Liver (tissue), 8 donors: ENCODE measurements at regions not wholly inside any gene's neighbourhood (a gene's known extent, or its start where the extent isn't known, plus 50 kb on each side); places are given as distances from the start of the nearest gene placed in this dataset.

ENCODE experiments used
- DNase-seq: peaks from one replicate; pipeline ENCODE4 v3.0.0-alpha.2; 2017; ENCODE audit warnings: low spot score
- H3K27ac ChIP-seq, 2 donors: one replicate each; pipeline ENCODE4 v1.7.0; 2013; ENCODE audit warnings: inconsistent platforms in 2 of 2, low read length in 2 of 2, control low read depth in 1 of 2, low read depth in 1 of 2, mild to moderate bottlenecking in 1 of 2
- H3K27me3 ChIP-seq, 4 donors: one replicate each; pipeline versions ENCODE4 v1.6.1 to v1.7.0; 2013; ENCODE audit warnings: low read length in 3 of 4, inconsistent platforms in 1 of 4, mild to moderate bottlenecking in 1 of 4, moderate library complexity in 1 of 4; ENCODE audit not compliant: control insufficient read depth in 4 of 4, insufficient read depth in 4 of 4
- H3K36me3 ChIP-seq, 4 donors: one replicate each; pipeline versions ENCODE4 v1.6.1 to v1.7.0; 2013; ENCODE audit warnings: low read length in 3 of 4, mild to moderate bottlenecking in 3 of 4, low read depth in 1 of 4, moderate library complexity in 1 of 4; ENCODE audit not compliant: control insufficient read depth in 4 of 4, insufficient read depth in 3 of 4
- H3K4me1 ChIP-seq, 4 donors: one replicate each; pipeline versions ENCODE4 v1.6.1 to v1.7.0; 2013; ENCODE audit warnings: low read length in 3 of 4, mild to moderate bottlenecking in 3 of 4, moderate library complexity in 1 of 4; ENCODE audit not compliant: control insufficient read depth in 4 of 4, insufficient read depth in 4 of 4
- H3K4me3 ChIP-seq, 3 donors: one replicate each; pipeline versions ENCODE4 v1.6.1 to v1.7.0; 2013; ENCODE audit warnings: low read length in 3 of 3, control low read depth in 1 of 3, low read depth in 1 of 3, mild to moderate bottlenecking in 1 of 3
- H3K9ac ChIP-seq, 2 donors: one replicate each; pipeline ENCODE4 v1.7.0; 2013; ENCODE audit warnings: low read length in 2 of 2, mild to moderate bottlenecking in 2 of 2, moderate library complexity in 2 of 2, control low read depth in 1 of 2, low read depth in 1 of 2
- H3K9me3 ChIP-seq, 4 donors: one replicate each; pipeline versions ENCODE4 v1.6.1 to v1.7.0; 2013; ENCODE audit warnings: low read length in 3 of 4; ENCODE audit not compliant: control insufficient read depth in 4 of 4
- FOXA1 ChIP-seq: IDR thresholded peaks from 2 replicates; pipeline ENCODE4 v1.6.1; 2016; ENCODE audit warnings: antibody characterized with exemption
- FOXA2 ChIP-seq: IDR thresholded peaks from 2 replicates; pipeline ENCODE4 v1.6.1; 2016; ENCODE audit warnings: antibody characterized with exemption
- GABPA ChIP-seq, 2 donors: IDR thresholded peaks in 1 of 2; conservative IDR thresholded peaks in 1 of 2; 2 replicates each; pipeline ENCODE4 v1.6.1; 2016; ENCODE audit warnings: antibody characterized with exemption in 2 of 2, mild to moderate bottlenecking in 1 of 2, moderate library complexity in 1 of 2
- HNF4G ChIP-seq: IDR thresholded peaks from 2 replicates; pipeline ENCODE4 v1.6.1; 2016; ENCODE audit warnings: antibody characterized with exemption
- JUND ChIP-seq, 2 donors: IDR thresholded peaks; 2 replicates each; pipeline ENCODE4 v1.6.1; 2016; ENCODE audit warnings: antibody characterized with exemption in 2 of 2
- NR2F2 ChIP-seq: IDR thresholded peaks from 2 replicates; pipeline ENCODE4 v1.6.1; 2016; ENCODE audit warnings: antibody characterized with exemption
- RAD21 ChIP-seq, 2 donors: IDR thresholded peaks; 2 replicates each; pipeline ENCODE4 v1.6.1; 2016; ENCODE audit warnings: antibody characterized with exemption in 2 of 2, mild to moderate bottlenecking in 2 of 2
- RXRA ChIP-seq, 2 donors: IDR thresholded peaks; 2 replicates each; pipeline ENCODE4 v1.6.1; 2017 to 2018; ENCODE audit warnings: antibody characterized with exemption in 2 of 2, mild to moderate bottlenecking in 1 of 2
- SP1 ChIP-seq: IDR thresholded peaks from 2 replicates; pipeline ENCODE4 v1.6.1; 2018; ENCODE audit warnings: antibody characterized with exemption, mild to moderate bottlenecking
- YY1 ChIP-seq: IDR thresholded peaks from 2 replicates; pipeline ENCODE4 v1.6.1; 2016; ENCODE audit warnings: antibody characterized with exemption, mild to moderate bottlenecking
- WGBS: extraction: QIAGEN DNeasy Blood & Tissue Kit; methylation state at CpG from one replicate; pipeline ENCODE4 v1.1.7; 2013; 5-methylcytosine and 5-hydroxymethylcytosine counted together
- TF ChIP-seq, protein P1 (sequence below): IDR thresholded peaks from 2 replicates; pipeline ENCODE4 v1.6.1; 2016; ENCODE audit warnings: antibody characterized with exemption
- TF ChIP-seq, protein P2 (sequence below): IDR thresholded peaks from 2 replicates; pipeline ENCODE4 v1.6.1; 2016; ENCODE audit warnings: antibody characterized with exemption
- TF ChIP-seq, protein P3 (sequence below): IDR thresholded peaks from 2 replicates; pipeline ENCODE4 v1.6.1; 2016; ENCODE audit warnings: antibody characterized with exemption, mild to moderate bottlenecking
- TF ChIP-seq, protein P4 (sequence below): IDR thresholded peaks from 2 replicates; pipeline ENCODE4 v1.6.1; 2016; ENCODE audit warnings: antibody characterized with exemption
- TF ChIP-seq, protein P5 (sequence below): fragments of 150-350 bp; IDR thresholded peaks from 2 replicates; pipeline ENCODE4 v1.5.1; 2017; ENCODE audit warnings: improper control_type of control experiment, low read depth, low read length; ENCODE audit not compliant: missing input control
- donor health status: healthy.
- donor health status: healthy.
- donor health status: healthy.
- donor health status: healthy.
- donor health status: healthy.

DNA sequence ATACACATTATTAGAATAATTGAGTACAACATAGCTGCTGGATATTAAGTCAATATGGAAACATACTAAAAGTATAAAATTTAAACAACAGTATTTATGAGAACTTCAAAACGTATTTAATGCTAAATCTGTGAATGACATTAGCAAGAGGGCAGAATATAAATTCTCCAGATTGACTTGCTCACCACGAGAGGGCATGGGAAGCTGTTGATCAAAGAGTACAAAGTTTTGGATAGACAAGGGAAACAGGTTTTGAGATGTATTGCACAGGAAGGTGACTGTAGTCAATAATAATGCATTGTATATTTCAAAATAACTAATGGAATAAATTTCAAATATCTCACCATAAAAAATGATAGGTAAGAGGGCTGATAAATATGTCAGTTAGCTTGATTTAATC is 768.2 kb downstream of the CENPC start:
- Histone ChIP-seq H3K9me3 (peaks cover 0 to 2% (median 0%) of the 10 kb centered on the region in 4 donors), H3K9ac (no peak overlapping the region), H3K36me3 (no peaks in the 10 kb centered on the region), H3K27me3 (peaks cover 0 to 2% (median 0%) of the 10 kb centered on the region in 4 donors), H3K4me1 (no peaks in the 10 kb centered on the region), H3K27ac (no peak overlapping the region), H3K4me3 (no peak overlapping the region)
- TF ChIP-seq, protein P1, sequence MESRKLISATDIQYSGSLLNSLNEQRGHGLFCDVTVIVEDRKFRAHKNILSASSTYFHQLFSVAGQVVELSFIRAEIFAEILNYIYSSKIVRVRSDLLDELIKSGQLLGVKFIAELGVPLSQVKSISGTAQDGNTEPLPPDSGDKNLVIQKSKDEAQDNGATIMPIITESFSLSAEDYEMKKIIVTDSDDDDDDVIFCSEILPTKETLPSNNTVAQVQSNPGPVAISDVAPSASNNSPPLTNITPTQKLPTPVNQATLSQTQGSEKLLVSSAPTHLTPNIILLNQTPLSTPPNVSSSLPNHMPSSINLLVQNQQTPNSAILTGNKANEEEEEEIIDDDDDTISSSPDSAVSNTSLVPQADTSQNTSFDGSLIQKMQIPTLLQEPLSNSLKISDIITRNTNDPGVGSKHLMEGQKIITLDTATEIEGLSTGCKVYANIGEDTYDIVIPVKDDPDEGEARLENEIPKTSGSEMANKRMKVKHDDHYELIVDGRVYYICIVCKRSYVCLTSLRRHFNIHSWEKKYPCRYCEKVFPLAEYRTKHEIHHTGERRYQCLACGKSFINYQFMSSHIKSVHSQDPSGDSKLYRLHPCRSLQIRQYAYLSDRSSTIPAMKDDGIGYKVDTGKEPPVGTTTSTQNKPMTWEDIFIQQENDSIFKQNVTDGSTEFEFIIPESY: no peak
- TF ChIP-seq, protein P2, sequence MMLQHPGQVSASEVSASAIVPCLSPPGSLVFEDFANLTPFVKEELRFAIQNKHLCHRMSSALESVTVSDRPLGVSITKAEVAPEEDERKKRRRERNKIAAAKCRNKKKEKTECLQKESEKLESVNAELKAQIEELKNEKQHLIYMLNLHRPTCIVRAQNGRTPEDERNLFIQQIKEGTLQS: no peak
- no peak for TF ChIP-seq YY1
- TF ChIP-seq FOXA2: no peak
- no peak for TF ChIP-seq SP1
- WGBS: 35% methylated on average over 2 of the region's 2 CpGs
- DNase-seq: no peak

DNA sequence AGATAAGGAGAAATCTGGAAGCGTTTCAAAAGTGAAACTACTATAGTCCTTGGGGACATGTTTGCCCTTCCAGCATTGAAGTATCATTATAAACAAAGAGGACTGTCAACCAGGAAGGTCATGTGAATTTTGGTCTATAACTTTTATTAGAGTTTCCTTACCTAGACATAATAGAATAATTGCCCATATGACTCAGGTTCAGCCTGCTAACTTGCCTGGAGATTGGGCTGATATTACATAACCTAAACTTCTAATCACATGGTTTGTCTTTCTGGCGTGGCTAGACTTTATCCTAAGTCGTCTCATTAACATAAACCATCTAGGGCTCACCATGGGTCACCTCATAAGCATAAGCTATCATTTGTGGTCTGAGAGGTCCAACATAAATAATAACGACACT is 775.9 kb downstream of the CENPC start:
- no peak overlapping the region for H3K27ac ChIP-seq
- TF ChIP-seq, protein P3, sequence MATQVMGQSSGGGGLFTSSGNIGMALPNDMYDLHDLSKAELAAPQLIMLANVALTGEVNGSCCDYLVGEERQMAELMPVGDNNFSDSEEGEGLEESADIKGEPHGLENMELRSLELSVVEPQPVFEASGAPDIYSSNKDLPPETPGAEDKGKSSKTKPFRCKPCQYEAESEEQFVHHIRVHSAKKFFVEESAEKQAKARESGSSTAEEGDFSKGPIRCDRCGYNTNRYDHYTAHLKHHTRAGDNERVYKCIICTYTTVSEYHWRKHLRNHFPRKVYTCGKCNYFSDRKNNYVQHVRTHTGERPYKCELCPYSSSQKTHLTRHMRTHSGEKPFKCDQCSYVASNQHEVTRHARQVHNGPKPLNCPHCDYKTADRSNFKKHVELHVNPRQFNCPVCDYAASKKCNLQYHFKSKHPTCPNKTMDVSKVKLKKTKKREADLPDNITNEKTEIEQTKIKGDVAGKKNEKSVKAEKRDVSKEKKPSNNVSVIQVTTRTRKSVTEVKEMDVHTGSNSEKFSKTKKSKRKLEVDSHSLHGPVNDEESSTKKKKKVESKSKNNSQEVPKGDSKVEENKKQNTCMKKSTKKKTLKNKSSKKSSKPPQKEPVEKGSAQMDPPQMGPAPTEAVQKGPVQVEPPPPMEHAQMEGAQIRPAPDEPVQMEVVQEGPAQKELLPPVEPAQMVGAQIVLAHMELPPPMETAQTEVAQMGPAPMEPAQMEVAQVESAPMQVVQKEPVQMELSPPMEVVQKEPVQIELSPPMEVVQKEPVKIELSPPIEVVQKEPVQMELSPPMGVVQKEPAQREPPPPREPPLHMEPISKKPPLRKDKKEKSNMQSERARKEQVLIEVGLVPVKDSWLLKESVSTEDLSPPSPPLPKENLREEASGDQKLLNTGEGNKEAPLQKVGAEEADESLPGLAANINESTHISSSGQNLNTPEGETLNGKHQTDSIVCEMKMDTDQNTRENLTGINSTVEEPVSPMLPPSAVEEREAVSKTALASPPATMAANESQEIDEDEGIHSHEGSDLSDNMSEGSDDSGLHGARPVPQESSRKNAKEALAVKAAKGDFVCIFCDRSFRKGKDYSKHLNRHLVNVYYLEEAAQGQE: no peak
- TF ChIP-seq NR2F2 (no peak), JUND (IDR thresholded peaks at IDR 0.05) (no peak), RXRA (IDR thresholded peaks at IDR 0.05) (no peak), HNF4G (no peak), GABPA (IDR thresholded peaks at IDR 0.05 in 1 of 2, conservative IDR thresholded peaks at IDR 0.05 in 1 of 2) (no peak), RAD21 (IDR thresholded peaks at IDR 0.05) (no peak), FOXA1 (no peak), FOXA2 (no peak), SP1 (no peak)
- TF ChIP-seq, protein P2: no peak
- TF ChIP-seq, protein P1: no peak
- TF ChIP-seq, protein P4, sequence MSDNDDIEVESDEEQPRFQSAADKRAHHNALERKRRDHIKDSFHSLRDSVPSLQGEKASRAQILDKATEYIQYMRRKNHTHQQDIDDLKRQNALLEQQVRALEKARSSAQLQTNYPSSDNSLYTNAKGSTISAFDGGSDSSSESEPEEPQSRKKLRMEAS: no peak
- TF ChIP-seq, protein P5, sequence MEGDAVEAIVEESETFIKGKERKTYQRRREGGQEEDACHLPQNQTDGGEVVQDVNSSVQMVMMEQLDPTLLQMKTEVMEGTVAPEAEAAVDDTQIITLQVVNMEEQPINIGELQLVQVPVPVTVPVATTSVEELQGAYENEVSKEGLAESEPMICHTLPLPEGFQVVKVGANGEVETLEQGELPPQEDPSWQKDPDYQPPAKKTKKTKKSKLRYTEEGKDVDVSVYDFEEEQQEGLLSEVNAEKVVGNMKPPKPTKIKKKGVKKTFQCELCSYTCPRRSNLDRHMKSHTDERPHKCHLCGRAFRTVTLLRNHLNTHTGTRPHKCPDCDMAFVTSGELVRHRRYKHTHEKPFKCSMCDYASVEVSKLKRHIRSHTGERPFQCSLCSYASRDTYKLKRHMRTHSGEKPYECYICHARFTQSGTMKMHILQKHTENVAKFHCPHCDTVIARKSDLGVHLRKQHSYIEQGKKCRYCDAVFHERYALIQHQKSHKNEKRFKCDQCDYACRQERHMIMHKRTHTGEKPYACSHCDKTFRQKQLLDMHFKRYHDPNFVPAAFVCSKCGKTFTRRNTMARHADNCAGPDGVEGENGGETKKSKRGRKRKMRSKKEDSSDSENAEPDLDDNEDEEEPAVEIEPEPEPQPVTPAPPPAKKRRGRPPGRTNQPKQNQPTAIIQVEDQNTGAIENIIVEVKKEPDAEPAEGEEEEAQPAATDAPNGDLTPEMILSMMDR: no peak
- 39% methylated on average over 4 of the region's 4 CpGs for WGBS

More for the DNA sequence above, 775.9 kb downstream of the CENPC start:
- H3K27me3 ChIP-seq: peaks cover 0 to 4% (median 0%) of the 10 kb centered on the region in 4 donors
- H3K4me3 ChIP-seq: no peak overlapping the region
- no peaks in the 10 kb centered on the region for H3K4me1 ChIP-seq
- no peaks in the 10 kb centered on the region for H3K36me3 ChIP-seq
- no peak for DNase-seq
- no peak overlapping the region for H3K9ac ChIP-seq
- H3K9me3 ChIP-seq: no peaks in the 10 kb centered on the region
